ENCODE measurements at regions not wholly inside any gene's neighbourhood (a gene's known extent, or its start where the extent isn't known, plus 50 kb on each side); places are given as distances from the start of the nearest gene placed in this dataset.
A peak's percentile ranks its signal among the peaks of the same experiment; 100 is the strongest.

- no peak for TF ChIP-seq GATA3 (IDR thresholded peaks at IDR 0.05; ENCODE audit: low read depth, low read length)
- TF ChIP-seq GATA2 (IDR thresholded peaks at IDR 0.05; ENCODE audit: low read depth, low read length): no peak
These were observed 576.3 kb downstream of the PKHD1 start for GRCh38 chr6:51511081-51511480.

GRCh38 chr6:51513891-51514747, 573.3 kb downstream of the PKHD1 start:
- TF ChIP-seq GATA2 (IDR thresholded peaks at IDR 0.05; ENCODE audit: low read depth, low read length): no peak
- TF ChIP-seq GATA3 (IDR thresholded peaks at IDR 0.05; ENCODE audit: low read depth, low read length): no peak

GRCh38 chr6:51514748-51515402, 572.5 kb downstream of the PKHD1 start:
- TF ChIP-seq GATA3 (IDR thresholded peaks at IDR 0.05; ENCODE audit: low read depth, low read length) (no peak), GATA2 (IDR thresholded peaks at IDR 0.05; ENCODE audit: low read depth, low read length) (no peak)

- TF ChIP-seq GATA2 (IDR thresholded peaks at IDR 0.05; ENCODE audit: low read depth, low read length): no peak
- no peak for TF ChIP-seq GATA3 (IDR thresholded peaks at IDR 0.05; ENCODE audit: low read depth, low read length)
These were observed 561.4 kb downstream of the PKHD1 start for GRCh38 chr6:51526049-51526448.

- TF ChIP-seq GATA2 (IDR thresholded peaks at IDR 0.05; ENCODE audit: low read depth, low read length): no peak
- TF ChIP-seq GATA3 (IDR thresholded peaks at IDR 0.05; ENCODE audit: low read depth, low read length): no peak
These were observed 560.5 kb downstream of the PKHD1 start for GRCh38 chr6:51526922-51527321.

GRCh38 chr6:51528556-51528955, 558.9 kb downstream of the PKHD1 start:
- no peak for TF ChIP-seq GATA3 (IDR thresholded peaks at IDR 0.05; ENCODE audit: low read depth, low read length)
- TF ChIP-seq GATA2 (IDR thresholded peaks at IDR 0.05; ENCODE audit: low read depth, low read length): no peak

- TF ChIP-seq GATA2 (IDR thresholded peaks at IDR 0.05; ENCODE audit: low read depth, low read length): no peak
- no peak for TF ChIP-seq GATA3 (IDR thresholded peaks at IDR 0.05; ENCODE audit: low read depth, low read length)
These were observed 558.2 kb downstream of the PKHD1 start for GRCh38 chr6:51529240-51529639.

- TF ChIP-seq GATA2 (IDR thresholded peaks at IDR 0.05; ENCODE audit: low read depth, low read length) (no peak), GATA3 (IDR thresholded peaks at IDR 0.05; ENCODE audit: low read depth, low read length) (no peak)
These were observed 555.8 kb downstream of the PKHD1 start for GRCh38 chr6:51531623-51532022.

- TF ChIP-seq GATA2 (IDR thresholded peaks at IDR 0.05; ENCODE audit: low read depth, low read length): no peak
These were observed 553.5 kb downstream of the PKHD1 start for GRCh38 chr6:51533962-51534361.

GRCh38 chr6:51535327-51535726, 552.1 kb downstream of the PKHD1 start:
- no peak for TF ChIP-seq GATA3 (IDR thresholded peaks at IDR 0.05; ENCODE audit: low read depth, low read length)
- TF ChIP-seq GATA2 (IDR thresholded peaks at IDR 0.05; ENCODE audit: low read depth, low read length): no peak

GRCh38 chr6:51536728-51537127, 550.7 kb downstream of the PKHD1 start:
- TF ChIP-seq GATA3 (IDR thresholded peaks at IDR 0.05; ENCODE audit: low read depth, low read length) (no peak), GATA2 (IDR thresholded peaks at IDR 0.05; ENCODE audit: low read depth, low read length) (no peak)

- TF ChIP-seq GATA3 (IDR thresholded peaks at IDR 0.05; ENCODE audit: low read depth, low read length): no peak
- no peak for TF ChIP-seq GATA2 (IDR thresholded peaks at IDR 0.05; ENCODE audit: low read depth, low read length)
These were observed 545.6 kb downstream of the PKHD1 start for GRCh38 chr6:51541847-51542246.

GRCh38 chr6:51542475-51542874, 544.9 kb downstream of the PKHD1 start:
- TF ChIP-seq GATA3 (IDR thresholded peaks at IDR 0.05; ENCODE audit: low read depth, low read length): no peak
- no peak for TF ChIP-seq GATA2 (IDR thresholded peaks at IDR 0.05; ENCODE audit: low read depth, low read length)

- TF ChIP-seq GATA3 (IDR thresholded peaks at IDR 0.05; ENCODE audit: low read depth, low read length) (no peak), GATA2 (IDR thresholded peaks at IDR 0.05; ENCODE audit: low read depth, low read length) (no peak)
These were observed 537.2 kb downstream of the PKHD1 start for GRCh38 chr6:51550243-51550642.

GRCh38 chr6:51552435-51552834, 535.0 kb downstream of the PKHD1 start:
- TF ChIP-seq GATA2 (IDR thresholded peaks at IDR 0.05; ENCODE audit: low read depth, low read length) (peak; percentile 59; the same call in 1 of the 2 replicates), GATA3 (IDR thresholded peaks at IDR 0.05; ENCODE audit: low read depth, low read length) (peak; percentile 44; the same call in 1 of the 2 replicates)

Measured in SH-SY5Y (cell line).